ENCODE measurements at regions not wholly inside any gene's neighbourhood (a gene's known extent, or its start where the extent isn't known, plus 50 kb on each side); places are given as distances from the start of the nearest gene placed in this dataset.

DNA sequence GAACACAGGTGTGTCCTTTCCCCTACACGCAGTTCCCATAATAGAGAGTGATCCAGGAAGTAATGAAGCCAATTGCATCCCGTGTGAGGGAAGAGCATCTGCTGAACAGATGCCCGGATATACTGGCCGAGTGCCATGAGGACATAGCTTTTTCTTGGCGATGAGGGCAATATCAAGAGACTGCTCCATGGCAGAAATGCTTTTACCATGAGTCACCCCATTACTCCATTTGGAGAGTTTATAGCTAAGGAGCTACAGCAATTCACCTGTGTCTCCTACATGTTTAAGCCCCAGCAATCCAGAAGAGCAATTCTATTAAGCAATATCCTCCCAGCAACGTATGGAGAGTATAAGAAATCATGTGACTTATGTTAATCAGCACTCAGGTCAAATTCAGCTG, 222.0 kb upstream of the KLF4 start:
- TF ChIP-seq CTCF (IDR thresholded peaks at IDR 0.05): no peak
- no peak for TF ChIP-seq POLR2A (IDR thresholded peaks at IDR 0.05)
